Fibroblast of pulmonary artery (primary cell): ENCODE measurements at regions not wholly inside any gene's neighbourhood (a gene's known extent, or its start where the extent isn't known, plus 50 kb on each side); places are given as distances from the start of the nearest gene placed in this dataset.
"Not testable (repeated sequence)": the region's sequence is repeated elsewhere in the genome, so short reads cannot be mapped to it uniquely, and the experiment has no call there.

ENCODE experiments used
- DNase-seq: peaks from one replicate; pipeline ENCODE4 v3.0.0-alpha.2; 2010; ENCODE audit warnings: low read depth
- H3K4me3 ChIP-seq: replicated peaks from 2 replicates; pipeline ENCODE4 v1.5.1; 2011; ENCODE audit warnings: low read depth, mild to moderate bottlenecking, control low read depth, low read length, moderate library complexity
- CTCF ChIP-seq: IDR thresholded peaks from 2 replicates; pipeline ENCODE4 v1.5.1; 2011; ENCODE audit warnings: mild to moderate bottlenecking, control low read depth, low read length, inconsistent platforms; ENCODE audit errors: missing control alignments

GRCh38 chr6:109875973-109876372, 102.1 kb upstream of the GPR6 start:
- DNase-seq, result no peak
- no peak for TF ChIP-seq CTCF

DNA sequence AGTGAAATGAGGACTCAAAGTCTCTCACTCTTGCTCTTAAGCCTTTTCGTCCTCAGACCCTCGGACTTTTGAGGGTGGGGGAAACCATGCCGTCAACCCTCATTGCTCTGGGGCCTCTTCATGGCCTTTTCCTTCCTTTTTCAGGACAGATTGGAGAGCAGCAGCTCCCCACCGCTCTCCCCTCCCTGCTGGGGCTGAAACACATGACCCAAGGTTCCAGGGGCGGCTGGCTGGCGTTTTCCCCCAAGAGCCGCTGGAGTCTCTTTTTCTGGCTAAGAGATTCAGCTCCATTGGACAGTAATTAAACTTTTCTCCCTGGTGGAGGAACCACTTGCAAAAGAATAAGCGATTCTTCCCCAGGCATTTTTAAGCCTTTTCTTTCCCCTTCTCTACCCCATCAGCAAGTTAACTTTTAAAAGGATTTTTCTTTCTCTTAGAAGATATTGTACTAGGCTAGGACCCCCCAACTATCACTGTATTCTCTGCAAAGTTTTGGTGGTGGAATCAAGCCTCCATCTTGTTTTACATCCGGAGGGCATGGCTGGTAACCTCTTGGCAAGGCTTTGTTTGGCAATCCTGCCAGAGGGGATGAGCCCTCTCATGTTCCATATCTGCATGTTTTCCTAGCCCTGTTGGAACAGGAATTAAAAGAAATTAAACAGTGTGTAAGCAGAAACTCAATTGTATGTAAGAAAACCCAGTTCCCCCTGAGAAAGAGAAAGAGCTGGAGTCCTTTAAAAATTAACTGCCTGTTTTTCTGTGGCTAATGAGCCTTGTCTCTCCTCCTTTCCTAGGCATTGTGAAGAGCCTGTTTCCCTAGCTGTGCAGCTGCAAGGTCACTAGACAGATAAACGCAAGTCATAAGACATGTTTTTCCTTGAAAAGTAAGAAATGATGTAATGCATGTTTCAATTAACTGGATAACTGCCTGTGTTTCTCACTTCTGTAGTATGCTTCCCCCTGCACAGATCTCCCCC, 100.8 kb upstream of the GPR6 start:
- no peak for TF ChIP-seq CTCF
- no peak for DNase-seq
- no peak overlapping the region for H3K4me3 ChIP-seq

More at GRCh38 chr6:109875973-109876372, 102.1 kb upstream of the GPR6 start:
- no peak overlapping the region for H3K4me3 ChIP-seq

- H3K4me3 ChIP-seq, DNase-seq: not testable (repeated sequence)
Measured at GRCh38 chr6:109878005-109878690, 100.0 kb upstream of the GPR6 start.

GRCh38 chr6:109879081-109879480, 99.0 kb upstream of the GPR6 start:
- H3K4me3 ChIP-seq, DNase-seq: not testable (repeated sequence)

- H3K4me3 ChIP-seq, result no peak overlapping the region
- no peak for TF ChIP-seq CTCF
- DNase-seq, result no peak
Measured at GRCh38 chr6:109879521-109879920, 98.6 kb upstream of the GPR6 start.

- H3K4me3 ChIP-seq, DNase-seq: not testable (repeated sequence)
Measured at GRCh38 chr6:109881069-109881468, 97.0 kb upstream of the GPR6 start.

DNA sequence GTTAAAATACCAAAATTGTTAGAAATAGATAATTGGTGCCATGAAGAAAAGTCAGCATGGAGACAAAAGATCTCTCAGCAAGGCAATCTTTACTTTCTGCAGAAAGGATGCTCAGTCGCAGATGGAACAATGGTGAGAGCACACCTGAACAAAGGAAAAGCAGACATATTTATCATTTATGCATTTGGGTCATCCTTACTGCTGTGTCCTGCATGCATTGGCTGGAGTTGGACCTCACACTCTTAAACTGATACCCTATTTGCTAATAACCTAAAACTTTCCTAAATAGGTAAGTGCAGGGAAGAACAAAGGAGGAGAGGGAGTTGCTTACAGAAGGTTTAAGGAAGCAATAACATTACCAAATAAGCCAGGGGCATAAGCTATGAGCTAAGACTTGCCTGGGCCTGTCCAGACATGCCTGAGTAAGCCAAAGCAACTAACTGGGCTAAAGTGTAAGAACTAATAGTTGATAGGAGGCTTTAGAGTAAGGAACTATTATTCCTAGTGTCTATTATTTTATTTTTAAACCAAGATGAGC, 96.1 kb upstream of the GPR6 start:
- DNase-seq, H3K4me3 ChIP-seq: not testable (repeated sequence)

- TF ChIP-seq CTCF, result no peak
- H3K4me3 ChIP-seq, result no peak overlapping the region
- DNase-seq, result no peak
Measured at GRCh38 chr6:109891924-109892323, 86.2 kb upstream of the GPR6 start.
